ENCODE measurements at regions not wholly inside any gene's neighbourhood (a gene's known extent, or its start where the extent isn't known, plus 50 kb on each side); places are given as distances from the start of the nearest gene placed in this dataset.
"Not testable (repeated sequence)": the region's sequence is repeated elsewhere in the genome, so short reads cannot be mapped to it uniquely, and the experiment has no call there.

GRCh38 chr3:101913168-101913567 is 63.9 kb downstream of the NFKBIZ start:
- Histone ChIP-seq H3K4me3 (no peak overlapping the region), H3K27ac (ENCODE audit: low read depth in 1 of 2, low read length in 1 of 2) (no peak overlapping the region), H3K9ac (ENCODE audit: insufficient read depth in 1 of 2, low read length in 2 of 2) (no peak overlapping the region), H3K27me3 (ENCODE audit: control insufficient read depth in 3 of 3, insufficient read depth in 3 of 3, low read length in 2 of 3) (no peaks in the 10 kb centered on the region), H3K9me3 (ENCODE audit: control insufficient read depth in 4 of 4, insufficient read depth in 3 of 4, low read length in 3 of 4) (peaks cover 0 to 3% (median 0%) of the 10 kb centered on the region in 4 donors), H3K4me1 (ENCODE audit: control insufficient read depth in 5 of 5, insufficient read depth in 5 of 5, low read length in 5 of 5) (no peaks in the 10 kb centered on the region), H3K36me3 (ENCODE audit: control insufficient read depth in 4 of 4, insufficient read depth in 4 of 4, low read length in 4 of 4) (no peaks in the 10 kb centered on the region)
- no peak for ATAC-seq (ENCODE audit: insufficient read depth, low FRiP score)
- no peak for DNase-seq
- WGBS, 2 donors, result 90 to 95% methylated on average over 2 of the region's 2 CpGs
- no peak for TF ChIP-seq CTCF (IDR thresholded peaks at IDR 0.05; ENCODE audit: control extremely low read depth, extremely low read depth)

- ATAC-seq (ENCODE audit: insufficient read depth, low FRiP score); H3K9me3 ChIP-seq (ENCODE audit: control insufficient read depth in 4 of 4, insufficient read depth in 3 of 4, low read length in 3 of 4); H3K27ac ChIP-seq (ENCODE audit: low read depth in 1 of 2, low read length in 1 of 2); H3K27me3 ChIP-seq (ENCODE audit: control insufficient read depth in 3 of 3, insufficient read depth in 3 of 3, low read length in 2 of 3); DNase-seq; H3K4me3 ChIP-seq; H3K36me3 ChIP-seq (ENCODE audit: control insufficient read depth in 4 of 4, insufficient read depth in 4 of 4, low read length in 4 of 4); H3K9ac ChIP-seq (ENCODE audit: insufficient read depth in 1 of 2, low read length in 2 of 2); H3K4me1 ChIP-seq (ENCODE audit: control insufficient read depth in 5 of 5, insufficient read depth in 5 of 5, low read length in 5 of 5): not testable (repeated sequence)
- WGBS, 2 donors, result 94 to 98% methylated on average over 2 of the region's 2 CpGs
Measured at GRCh38 chr3:101917761-101918160, 68.4 kb downstream of the NFKBIZ start.

- H3K27ac ChIP-seq (ENCODE audit: low read depth in 1 of 2, low read length in 1 of 2); H3K4me1 ChIP-seq (ENCODE audit: control insufficient read depth in 5 of 5, insufficient read depth in 5 of 5, low read length in 5 of 5); H3K9me3 ChIP-seq (ENCODE audit: control insufficient read depth in 4 of 4, insufficient read depth in 3 of 4, low read length in 3 of 4); H3K27me3 ChIP-seq (ENCODE audit: control insufficient read depth in 3 of 3, insufficient read depth in 3 of 3, low read length in 2 of 3); H3K4me3 ChIP-seq; ATAC-seq (ENCODE audit: insufficient read depth, low FRiP score); H3K9ac ChIP-seq (ENCODE audit: insufficient read depth in 1 of 2, low read length in 2 of 2); DNase-seq; H3K36me3 ChIP-seq (ENCODE audit: control insufficient read depth in 4 of 4, insufficient read depth in 4 of 4, low read length in 4 of 4): not testable (repeated sequence)
- WGBS, 2 donors, result 67 to 90% methylated on average over 3 of the region's 3 CpGs
Measured at GRCh38 chr3:101922151-101922725, 72.9 kb downstream of the NFKBIZ start.

- not testable (repeated sequence) for ATAC-seq (ENCODE audit: insufficient read depth, low FRiP score); DNase-seq; H3K4me3 ChIP-seq; H3K9ac ChIP-seq (ENCODE audit: insufficient read depth in 1 of 2, low read length in 2 of 2); H3K4me1 ChIP-seq (ENCODE audit: control insufficient read depth in 5 of 5, insufficient read depth in 5 of 5, low read length in 5 of 5); H3K27me3 ChIP-seq (ENCODE audit: control insufficient read depth in 3 of 3, insufficient read depth in 3 of 3, low read length in 2 of 3); H3K27ac ChIP-seq (ENCODE audit: low read depth in 1 of 2, low read length in 1 of 2); H3K36me3 ChIP-seq (ENCODE audit: control insufficient read depth in 4 of 4, insufficient read depth in 4 of 4, low read length in 4 of 4); H3K9me3 ChIP-seq (ENCODE audit: control insufficient read depth in 4 of 4, insufficient read depth in 3 of 4, low read length in 3 of 4)
- 94 to 97% methylated on average over 2 of the region's 2 CpGs for WGBS, 2 donors
Measured at GRCh38 chr3:101924621-101925020, 75.3 kb downstream of the NFKBIZ start.

GRCh38 chr3:101925124-101925523 is 75.8 kb downstream of the NFKBIZ start:
- not testable (repeated sequence) for ATAC-seq (ENCODE audit: insufficient read depth, low FRiP score); H3K4me3 ChIP-seq; H3K9ac ChIP-seq (ENCODE audit: insufficient read depth in 1 of 2, low read length in 2 of 2); H3K4me1 ChIP-seq (ENCODE audit: control insufficient read depth in 5 of 5, insufficient read depth in 5 of 5, low read length in 5 of 5); H3K9me3 ChIP-seq (ENCODE audit: control insufficient read depth in 4 of 4, insufficient read depth in 3 of 4, low read length in 3 of 4); H3K36me3 ChIP-seq (ENCODE audit: control insufficient read depth in 4 of 4, insufficient read depth in 4 of 4, low read length in 4 of 4); H3K27me3 ChIP-seq (ENCODE audit: control insufficient read depth in 3 of 3, insufficient read depth in 3 of 3, low read length in 2 of 3); H3K27ac ChIP-seq (ENCODE audit: low read depth in 1 of 2, low read length in 1 of 2); DNase-seq
- 86 to 95% methylated on average over 1 of the region's 1 CpG for WGBS, 2 donors

Measured in lung (tissue), 11 donors.